ENCODE measurements at regions not wholly inside any gene's neighbourhood (a gene's known extent, or its start where the extent isn't known, plus 50 kb on each side); places are given as distances from the start of the nearest gene placed in this dataset.

GRCh38 chr16:8483396-8483795 is 106.9 kb downstream of the TMEM114 start:
- no peak for TF ChIP-seq CTCF (conservative IDR thresholded peaks at IDR 0.05; ENCODE audit: low read depth, low read length)
- no peak for DNase-seq (ENCODE audit: low read depth)
- H3K4me3 ChIP-seq (ENCODE audit: low read depth, low read length), result no peak overlapping the region

- DNase-seq (ENCODE audit: low read depth), result no peak
- H3K4me3 ChIP-seq (ENCODE audit: low read depth, low read length), result no peak overlapping the region
- TF ChIP-seq CTCF (conservative IDR thresholded peaks at IDR 0.05; ENCODE audit: low read depth, low read length), result no peak
These were observed 108.5 kb downstream of the TMEM114 start for GRCh38 chr16:8481810-8482209.

- no peak overlapping the region for H3K4me3 ChIP-seq (ENCODE audit: low read depth, low read length)
- no peak for DNase-seq (ENCODE audit: low read depth)
- no peak for TF ChIP-seq CTCF (conservative IDR thresholded peaks at IDR 0.05; ENCODE audit: low read depth, low read length)
These were observed 113.5 kb downstream of the TMEM114 start for GRCh38 chr16:8476824-8477223.

- no peak for TF ChIP-seq CTCF (conservative IDR thresholded peaks at IDR 0.05; ENCODE audit: low read depth, low read length)
- no peak overlapping the region for H3K4me3 ChIP-seq (ENCODE audit: low read depth, low read length)
- no peak for DNase-seq (ENCODE audit: low read depth)
These were observed 115.7 kb downstream of the TMEM114 start for GRCh38 chr16:8474587-8474986.

- no peak for TF ChIP-seq CTCF (conservative IDR thresholded peaks at IDR 0.05; ENCODE audit: low read depth, low read length)
- DNase-seq (ENCODE audit: low read depth), result no peak
- H3K4me3 ChIP-seq (ENCODE audit: low read depth, low read length), result no peak overlapping the region
These were observed 121.1 kb downstream of the TMEM114 start for GRCh38 chr16:8469102-8469778.

GRCh38 chr16:8464979-8465378 is 125.3 kb downstream of the TMEM114 start:
- DNase-seq (ENCODE audit: low read depth), result no peak

More at GRCh38 chr16:8464979-8465378, 125.3 kb downstream of the TMEM114 start:
- TF ChIP-seq CTCF (conservative IDR thresholded peaks at IDR 0.05; ENCODE audit: low read depth, low read length), result no peak
- no peak overlapping the region for H3K4me3 ChIP-seq (ENCODE audit: low read depth, low read length)

All from epithelial cell of proximal tubule (primary cell).